Suprapubic skin (tissue), 3 donors: ENCODE measurements at regions not wholly inside any gene's neighbourhood (a gene's known extent, or its start where the extent isn't known, plus 50 kb on each side); places are given as distances from the start of the nearest gene placed in this dataset.

Experiments
- CTCF ChIP-seq, 2 donors: fragments of 200-600 bp in 1 of 2; fragments of 450-650 bp in 1 of 2; sonication (generic) in 1 of 2; IDR thresholded peaks; one replicate each; pipeline ENCODE4 v1.5.1; 2016 to 2019; ENCODE audit warnings: antibody characterized with exemption in 2 of 2, mild to moderate bottlenecking in 1 of 2, moderate library complexity in 1 of 2
- EP300 ChIP-seq: sonication (generic); formaldehyde crosslinking; IDR thresholded peaks from one replicate; pipeline ENCODE4 v1.6.1; 2017; ENCODE audit warnings: antibody characterized with exemption
- POLR2A ChIP-seq, 2 donors: fragments of 450-650 bp; IDR thresholded peaks; one replicate each; pipeline ENCODE4 v1.6.1; 2017; ENCODE audit warnings: antibody characterized with exemption in 2 of 2, mild to moderate bottlenecking in 2 of 2, moderate library complexity in 2 of 2

GRCh38 chr4:67071641-67072040 is 473.7 kb downstream of the CENPC start:
- no peak for TF ChIP-seq CTCF (IDR thresholded peaks at IDR 0.05)
- TF ChIP-seq POLR2A (IDR thresholded peaks at IDR 0.05), result no peak
- TF ChIP-seq EP300, result no peak
